Neural cell (in vitro differentiated cells): ENCODE measurements at regions not wholly inside any gene's neighbourhood (a gene's known extent, or its start where the extent isn't known, plus 50 kb on each side); places are given as distances from the start of the nearest gene placed in this dataset.
"Not testable (repeated sequence)": the region's sequence is repeated elsewhere in the genome, so short reads cannot be mapped to it uniquely, and the experiment has no call there.

Experiments used
- EZH2 ChIP-seq: fragments of 200-600, 300-800 bp; shearing (Covaris generic), sonication (generic); IDR thresholded peaks from 2 replicates; pipeline ENCODE4 v1.6.1; 2014; ENCODE audit warnings: antibody characterized with exemption, low read length, borderline replicate concordance, mild to moderate bottlenecking; ENCODE audit not compliant: insufficient read depth, poor library complexity, severe bottlenecking
- TF ChIP-seq, protein P1 (sequence below): fragments of 450-650 bp; IDR thresholded peaks from 2 replicates; pipeline ENCODE4 v1.5.1; 2014; ENCODE audit warnings: antibody characterized with exemption, mild to moderate bottlenecking, moderate library complexity; ENCODE audit not compliant: poor library complexity, severe bottlenecking

DNA sequence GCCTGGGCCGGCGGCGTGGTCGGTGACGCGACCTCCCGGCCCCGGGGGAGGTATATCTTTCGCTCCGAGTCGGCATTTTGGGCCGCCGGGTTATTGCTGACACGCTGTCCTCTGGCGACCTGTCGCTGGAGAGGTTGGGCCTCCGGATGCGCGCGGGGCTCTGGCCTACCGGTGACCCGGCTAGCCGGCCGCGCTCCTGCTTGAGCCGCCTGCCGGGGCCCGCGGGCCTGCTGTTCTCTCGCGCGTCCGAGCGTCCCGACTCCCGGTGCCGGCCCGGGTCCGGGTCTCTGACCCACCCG is 2132.5 kb upstream of the TPTE start:
- TF ChIP-seq, protein P1, sequence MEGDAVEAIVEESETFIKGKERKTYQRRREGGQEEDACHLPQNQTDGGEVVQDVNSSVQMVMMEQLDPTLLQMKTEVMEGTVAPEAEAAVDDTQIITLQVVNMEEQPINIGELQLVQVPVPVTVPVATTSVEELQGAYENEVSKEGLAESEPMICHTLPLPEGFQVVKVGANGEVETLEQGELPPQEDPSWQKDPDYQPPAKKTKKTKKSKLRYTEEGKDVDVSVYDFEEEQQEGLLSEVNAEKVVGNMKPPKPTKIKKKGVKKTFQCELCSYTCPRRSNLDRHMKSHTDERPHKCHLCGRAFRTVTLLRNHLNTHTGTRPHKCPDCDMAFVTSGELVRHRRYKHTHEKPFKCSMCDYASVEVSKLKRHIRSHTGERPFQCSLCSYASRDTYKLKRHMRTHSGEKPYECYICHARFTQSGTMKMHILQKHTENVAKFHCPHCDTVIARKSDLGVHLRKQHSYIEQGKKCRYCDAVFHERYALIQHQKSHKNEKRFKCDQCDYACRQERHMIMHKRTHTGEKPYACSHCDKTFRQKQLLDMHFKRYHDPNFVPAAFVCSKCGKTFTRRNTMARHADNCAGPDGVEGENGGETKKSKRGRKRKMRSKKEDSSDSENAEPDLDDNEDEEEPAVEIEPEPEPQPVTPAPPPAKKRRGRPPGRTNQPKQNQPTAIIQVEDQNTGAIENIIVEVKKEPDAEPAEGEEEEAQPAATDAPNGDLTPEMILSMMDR, result not testable (repeated sequence)
- TF ChIP-seq EZH2, result not testable (repeated sequence)
